ENCODE measurements at regions not wholly inside any gene's neighbourhood (a gene's known extent, or its start where the extent isn't known, plus 50 kb on each side); places are given as distances from the start of the nearest gene placed in this dataset.

DNA sequence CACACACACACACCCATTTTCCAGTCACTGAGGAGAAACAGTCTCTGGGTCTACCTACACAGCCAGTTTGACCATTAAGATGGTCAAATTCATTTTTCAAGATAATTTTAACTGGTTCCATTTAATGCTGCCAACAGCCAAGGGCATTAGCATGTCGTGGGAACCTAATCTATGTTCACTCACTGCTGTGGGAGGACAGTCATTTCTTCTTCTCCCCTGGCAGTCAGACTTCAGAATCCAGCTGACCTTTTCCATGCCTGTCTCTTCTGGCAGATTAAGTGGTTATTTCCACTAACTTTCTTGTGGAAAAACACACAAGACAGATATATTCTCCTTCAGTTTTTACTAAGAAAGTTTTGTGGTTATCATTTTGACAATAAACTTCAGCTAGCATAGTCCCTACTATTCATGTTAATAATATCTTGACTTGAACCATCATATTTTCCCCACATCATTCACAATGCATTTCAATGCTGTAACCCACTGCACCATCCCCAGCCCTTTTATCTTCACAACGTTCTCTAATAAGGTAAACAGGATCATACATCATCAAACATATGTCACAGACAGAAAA is 82.2 kb downstream of the DAD1 start:
- TF ChIP-seq, protein P1, sequence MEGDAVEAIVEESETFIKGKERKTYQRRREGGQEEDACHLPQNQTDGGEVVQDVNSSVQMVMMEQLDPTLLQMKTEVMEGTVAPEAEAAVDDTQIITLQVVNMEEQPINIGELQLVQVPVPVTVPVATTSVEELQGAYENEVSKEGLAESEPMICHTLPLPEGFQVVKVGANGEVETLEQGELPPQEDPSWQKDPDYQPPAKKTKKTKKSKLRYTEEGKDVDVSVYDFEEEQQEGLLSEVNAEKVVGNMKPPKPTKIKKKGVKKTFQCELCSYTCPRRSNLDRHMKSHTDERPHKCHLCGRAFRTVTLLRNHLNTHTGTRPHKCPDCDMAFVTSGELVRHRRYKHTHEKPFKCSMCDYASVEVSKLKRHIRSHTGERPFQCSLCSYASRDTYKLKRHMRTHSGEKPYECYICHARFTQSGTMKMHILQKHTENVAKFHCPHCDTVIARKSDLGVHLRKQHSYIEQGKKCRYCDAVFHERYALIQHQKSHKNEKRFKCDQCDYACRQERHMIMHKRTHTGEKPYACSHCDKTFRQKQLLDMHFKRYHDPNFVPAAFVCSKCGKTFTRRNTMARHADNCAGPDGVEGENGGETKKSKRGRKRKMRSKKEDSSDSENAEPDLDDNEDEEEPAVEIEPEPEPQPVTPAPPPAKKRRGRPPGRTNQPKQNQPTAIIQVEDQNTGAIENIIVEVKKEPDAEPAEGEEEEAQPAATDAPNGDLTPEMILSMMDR (IDR thresholded peaks at IDR 0.05), result no peak
- TF ChIP-seq POLR2A (IDR thresholded peaks at IDR 0.05), result no peak
